GM18909 (cell line): ENCODE measurements at regions not wholly inside any gene's neighbourhood (a gene's known extent, or its start where the extent isn't known, plus 50 kb on each side); places are given as distances from the start of the nearest gene placed in this dataset.
A peak's percentile ranks its signal among the peaks of the same experiment; 100 is the strongest.

Experiments used
- ATAC-seq: cut with Tn5 transposase; IDR thresholded peaks from one replicate; pipeline ENCODE4 v1.9.1; 2021; ENCODE audit warnings: mild to moderate bottlenecking; ENCODE audit not compliant: unreplicated experiment, poor library complexity

DNA sequence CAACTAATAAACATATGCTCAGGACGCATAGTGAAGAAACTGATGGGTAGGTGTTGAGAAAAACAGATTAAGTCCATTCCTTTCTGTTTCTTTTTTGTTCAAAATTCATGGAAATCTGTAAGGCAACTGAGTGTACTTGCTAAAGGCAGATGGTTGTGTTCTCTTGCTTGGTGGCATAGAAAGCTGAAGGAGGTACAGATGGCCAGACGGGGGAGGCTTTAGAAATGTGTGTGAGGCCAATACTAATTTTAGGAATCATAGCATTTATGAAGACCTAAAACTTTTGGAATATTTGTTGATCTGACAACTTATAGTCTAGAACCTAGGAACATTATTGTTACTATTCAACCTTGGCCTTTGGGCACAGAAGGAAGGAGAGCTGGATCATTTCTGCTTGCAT is 56.8 kb upstream of the EMCN start:
- ATAC-seq, result no peak

- peak; percentile 57 for ATAC-seq
Observed at GRCh38 chr4:100569196-100569595, 51.4 kb upstream of the EMCN start.
